ENCODE measurements at regions not wholly inside any gene's neighbourhood (a gene's known extent, or its start where the extent isn't known, plus 50 kb on each side); places are given as distances from the start of the nearest gene placed in this dataset.

DNA sequence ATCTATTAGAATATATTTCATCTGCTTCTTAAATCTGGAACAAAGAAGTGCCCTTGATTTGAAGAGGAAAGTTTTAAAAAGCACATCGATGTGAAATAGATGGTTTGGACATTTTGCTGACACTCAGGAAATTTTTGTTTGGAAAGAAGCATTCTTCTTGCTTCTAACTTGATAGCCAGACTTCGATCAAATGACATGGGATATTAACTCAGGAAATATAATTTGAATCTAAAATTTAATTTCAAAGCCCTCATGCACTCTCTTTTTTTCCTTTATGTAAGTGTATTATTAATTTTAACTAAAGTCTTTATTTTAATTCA lies 761.2 kb downstream of the VGLL3 start:
- TF ChIP-seq, protein P1, sequence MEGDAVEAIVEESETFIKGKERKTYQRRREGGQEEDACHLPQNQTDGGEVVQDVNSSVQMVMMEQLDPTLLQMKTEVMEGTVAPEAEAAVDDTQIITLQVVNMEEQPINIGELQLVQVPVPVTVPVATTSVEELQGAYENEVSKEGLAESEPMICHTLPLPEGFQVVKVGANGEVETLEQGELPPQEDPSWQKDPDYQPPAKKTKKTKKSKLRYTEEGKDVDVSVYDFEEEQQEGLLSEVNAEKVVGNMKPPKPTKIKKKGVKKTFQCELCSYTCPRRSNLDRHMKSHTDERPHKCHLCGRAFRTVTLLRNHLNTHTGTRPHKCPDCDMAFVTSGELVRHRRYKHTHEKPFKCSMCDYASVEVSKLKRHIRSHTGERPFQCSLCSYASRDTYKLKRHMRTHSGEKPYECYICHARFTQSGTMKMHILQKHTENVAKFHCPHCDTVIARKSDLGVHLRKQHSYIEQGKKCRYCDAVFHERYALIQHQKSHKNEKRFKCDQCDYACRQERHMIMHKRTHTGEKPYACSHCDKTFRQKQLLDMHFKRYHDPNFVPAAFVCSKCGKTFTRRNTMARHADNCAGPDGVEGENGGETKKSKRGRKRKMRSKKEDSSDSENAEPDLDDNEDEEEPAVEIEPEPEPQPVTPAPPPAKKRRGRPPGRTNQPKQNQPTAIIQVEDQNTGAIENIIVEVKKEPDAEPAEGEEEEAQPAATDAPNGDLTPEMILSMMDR (IDR thresholded peaks at IDR 0.05) = no peak
- TF ChIP-seq POLR2A (IDR thresholded peaks at IDR 0.05) = no peak

Measured in thyroid gland (tissue), 4 donors.